22Rv1 (cell line): ENCODE measurements at regions not wholly inside any gene's neighbourhood (a gene's known extent, or its start where the extent isn't known, plus 50 kb on each side); places are given as distances from the start of the nearest gene placed in this dataset.
A peak's percentile ranks its signal among the peaks of the same experiment; 100 is the strongest.

Experiments used
- H3K27ac ChIP-seq: fragments of 450-650 bp; 2 replicates; pipeline ENCODE4 v1.5.1; 2017
- CTCF ChIP-seq: fragments of 450-650 bp; IDR thresholded peaks from 2 replicates; pipeline ENCODE4 v1.5.1; 2017; ENCODE audit warnings: mild to moderate bottlenecking
- ZFX ChIP-seq: fragments of 450-650 bp; IDR thresholded peaks from 2 replicates; pipeline ENCODE4 v1.6.1; 2017; ENCODE audit warnings: antibody characterized with exemption, borderline replicate concordance

- no peak overlapping the region for H3K27ac ChIP-seq
- TF ChIP-seq ZFX, result no peak
- no peak for TF ChIP-seq CTCF
These were observed 477.7 kb upstream of the NOVA1 start for GRCh38 chr14:27075503-27075902.

- no peak for TF ChIP-seq ZFX
- TF ChIP-seq CTCF, result no peak
- H3K27ac ChIP-seq, result peak overlapping the region; percentile 24
These were observed 479.4 kb upstream of the NOVA1 start for GRCh38 chr14:27077214-27077613.

GRCh38 chr14:27077710-27078109 is 479.9 kb upstream of the NOVA1 start:
- TF ChIP-seq CTCF (no peak), ZFX (no peak)
- H3K27ac ChIP-seq, result peak overlapping the region; percentile 24

- TF ChIP-seq CTCF, result no peak
- no peak for TF ChIP-seq ZFX
- 0 out of 2 replicates have a peak overlapping the region, but pooled peaks have one; percentile 24 for H3K27ac ChIP-seq
These were observed 480.4 kb upstream of the NOVA1 start for GRCh38 chr14:27078191-27078590.

- TF ChIP-seq ZFX (no peak), CTCF (no peak)
- H3K27ac ChIP-seq, result no peak overlapping the region
These were observed 481.9 kb upstream of the NOVA1 start for GRCh38 chr14:27079716-27080115.

- TF ChIP-seq CTCF, result no peak
- TF ChIP-seq ZFX, result no peak
These were observed 487.7 kb upstream of the NOVA1 start for GRCh38 chr14:27085500-27085899.

GRCh38 chr14:27090716-27091115 is 492.9 kb upstream of the NOVA1 start:
- no peak overlapping the region for H3K27ac ChIP-seq
- TF ChIP-seq ZFX (no peak), CTCF (no peak)

More at GRCh38 chr14:27085500-27085899, 487.7 kb upstream of the NOVA1 start:
- H3K27ac ChIP-seq, result no peak overlapping the region
